ENCODE measurements at regions not wholly inside any gene's neighbourhood (a gene's known extent, or its start where the extent isn't known, plus 50 kb on each side); places are given as distances from the start of the nearest gene placed in this dataset.

GRCh38 chr9:118583414-118583813 lies 785.8 kb downstream of the BRINP1 start:
- DNase-seq (ENCODE audit: low spot score), result no peak

GRCh38 chr9:118586978-118587377 lies 782.3 kb downstream of the BRINP1 start:
- DNase-seq (ENCODE audit: low spot score), result no peak

GRCh38 chr9:118594428-118594827 lies 774.8 kb downstream of the BRINP1 start:
- no peak for DNase-seq (ENCODE audit: low spot score)

DNA sequence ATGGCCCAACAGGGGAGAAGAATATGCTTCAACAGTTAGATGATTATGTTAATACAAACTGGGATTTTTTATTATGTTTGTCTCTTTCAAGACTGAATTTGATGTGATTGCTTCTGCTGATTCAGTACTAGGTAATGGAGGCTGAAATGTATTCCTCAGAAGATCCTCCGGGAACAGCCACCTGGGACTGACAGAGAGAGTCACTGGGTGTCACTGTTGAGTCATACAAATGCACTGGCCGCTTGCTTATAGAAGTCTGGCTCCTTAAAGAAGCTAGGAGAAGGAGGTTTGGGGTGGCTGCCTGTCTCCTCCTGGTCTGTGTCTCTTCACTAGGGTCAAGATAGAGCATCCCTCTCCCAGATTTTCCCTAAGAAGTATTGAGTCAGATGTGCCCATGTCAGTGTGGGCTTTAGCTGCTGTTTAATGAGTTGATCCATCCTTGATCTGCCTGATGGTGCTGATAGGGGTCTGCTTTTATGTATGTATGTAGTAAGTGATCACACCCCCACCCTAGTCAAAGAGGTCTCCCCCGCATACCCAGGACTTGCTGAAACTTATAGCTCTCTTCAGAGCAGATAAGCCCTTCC lies 773.4 kb downstream of the BRINP1 start:
- DNase-seq (ENCODE audit: low spot score), result peak; percentile 56

DNA sequence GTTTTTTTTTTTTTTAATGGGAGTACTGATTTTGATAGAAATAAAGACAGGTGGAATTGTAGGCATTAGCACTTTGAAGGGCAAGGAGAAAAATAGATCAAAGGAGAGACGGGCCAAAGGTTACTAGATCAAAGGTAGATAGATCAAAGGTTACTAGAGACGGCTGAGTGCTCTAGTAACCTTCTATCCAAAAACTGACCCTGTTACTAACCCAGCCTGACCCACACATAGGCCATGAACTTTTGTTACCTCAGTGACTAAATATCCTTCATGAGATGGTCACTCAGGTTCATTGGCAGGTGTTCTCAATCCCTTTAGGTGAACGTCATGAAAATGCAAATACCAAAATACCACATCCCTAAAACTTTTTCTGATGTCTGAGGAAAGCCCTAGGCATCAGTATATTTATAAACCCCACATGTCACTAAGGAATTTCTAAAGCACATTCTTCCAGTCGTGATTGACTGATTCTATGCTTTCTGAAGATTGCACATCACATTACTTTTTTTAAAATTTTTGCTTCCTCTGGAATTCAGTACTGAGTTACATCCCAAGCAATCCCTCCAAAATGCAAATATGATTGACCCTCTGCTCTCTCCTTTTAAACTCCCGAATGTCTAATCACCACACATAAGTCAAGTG lies 772.7 kb downstream of the BRINP1 start:
- no peak for DNase-seq (ENCODE audit: low spot score)

DNA sequence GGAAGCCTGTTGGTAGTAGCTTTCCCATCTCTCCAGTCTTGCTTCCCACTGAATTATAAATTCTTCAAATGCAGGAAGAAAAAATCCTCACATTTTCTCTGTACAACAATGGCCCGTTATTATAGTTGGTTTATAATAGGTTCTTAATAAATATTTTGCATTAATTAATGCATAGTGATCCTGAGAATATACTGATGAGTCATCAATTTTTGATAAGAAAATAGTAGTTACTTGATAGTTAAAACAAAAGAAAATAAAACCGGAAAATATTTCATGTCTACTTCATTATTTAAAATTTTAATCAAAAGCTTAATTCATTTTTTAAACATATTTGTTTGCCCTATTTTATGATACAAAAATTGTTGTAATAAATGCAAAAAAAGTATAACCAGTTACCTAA lies 762.6 kb downstream of the BRINP1 start:
- no peak for DNase-seq (ENCODE audit: low spot score)

- DNase-seq (ENCODE audit: low spot score), result no peak
Observed at GRCh38 chr9:118609355-118610044, 759.7 kb downstream of the BRINP1 start.

DNA sequence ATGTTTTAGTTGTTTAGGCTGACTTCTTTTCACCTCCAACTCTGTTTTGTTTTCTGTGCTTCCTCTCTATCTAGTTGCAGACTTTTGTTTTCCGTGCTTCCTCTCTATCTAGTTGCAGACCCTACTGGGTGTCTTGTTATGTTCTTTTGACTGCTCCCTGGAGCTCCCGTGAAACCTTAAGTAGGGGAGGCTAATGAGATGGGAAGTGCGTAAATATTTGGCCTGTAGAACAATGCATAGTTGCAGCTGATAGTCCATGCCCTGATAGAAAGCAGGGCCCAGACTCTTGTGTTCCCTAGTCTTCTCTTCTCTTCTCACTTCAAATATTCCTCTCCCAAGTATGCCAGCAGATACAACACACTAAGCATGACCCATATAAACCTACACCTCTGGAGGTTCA lies 757.0 kb downstream of the BRINP1 start:
- no peak for DNase-seq (ENCODE audit: low spot score)

GRCh38 chr9:118613996-118614395 lies 755.2 kb downstream of the BRINP1 start:
- no peak for DNase-seq (ENCODE audit: low spot score)

DNA sequence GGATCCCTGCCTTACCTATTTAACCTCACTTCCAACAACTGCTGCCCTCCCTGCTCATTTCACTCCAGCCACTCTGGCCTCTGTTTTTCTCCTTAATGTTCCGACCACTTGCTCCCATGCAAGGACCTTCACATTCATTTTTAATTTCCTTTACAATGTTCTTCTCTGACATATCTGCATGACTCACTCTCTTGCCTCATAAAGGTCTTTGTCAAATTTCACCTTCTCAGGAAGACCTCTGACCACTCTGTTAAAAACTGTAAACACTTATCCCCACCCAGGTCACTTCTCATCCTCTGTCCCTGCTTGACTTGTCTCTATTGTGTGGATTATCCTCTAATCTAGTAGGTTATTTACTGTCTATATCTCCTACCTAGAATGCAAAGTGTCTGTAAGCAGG lies 751.2 kb downstream of the BRINP1 start:
- DNase-seq (ENCODE audit: low spot score), result no peak

DNA sequence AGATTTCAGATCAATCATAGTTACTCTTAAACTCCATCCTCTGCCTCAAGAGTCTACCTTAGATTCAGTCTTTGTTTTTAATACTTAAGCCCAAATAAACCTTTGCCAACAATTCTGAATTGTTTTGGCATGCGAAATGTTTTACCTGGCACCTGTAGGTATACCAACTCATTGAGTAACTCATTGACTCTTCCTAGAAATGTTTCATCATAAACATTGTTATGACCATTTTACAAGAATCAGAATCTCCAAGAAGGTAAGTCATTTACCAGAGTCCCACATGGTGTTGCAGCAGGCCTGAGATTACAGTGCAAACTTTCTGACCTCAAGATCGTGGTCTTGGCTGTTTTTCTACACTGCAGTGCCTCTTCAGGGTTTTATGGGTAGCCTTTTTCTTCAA lies 750.4 kb downstream of the BRINP1 start:
- no peak for DNase-seq (ENCODE audit: low spot score)

DNA sequence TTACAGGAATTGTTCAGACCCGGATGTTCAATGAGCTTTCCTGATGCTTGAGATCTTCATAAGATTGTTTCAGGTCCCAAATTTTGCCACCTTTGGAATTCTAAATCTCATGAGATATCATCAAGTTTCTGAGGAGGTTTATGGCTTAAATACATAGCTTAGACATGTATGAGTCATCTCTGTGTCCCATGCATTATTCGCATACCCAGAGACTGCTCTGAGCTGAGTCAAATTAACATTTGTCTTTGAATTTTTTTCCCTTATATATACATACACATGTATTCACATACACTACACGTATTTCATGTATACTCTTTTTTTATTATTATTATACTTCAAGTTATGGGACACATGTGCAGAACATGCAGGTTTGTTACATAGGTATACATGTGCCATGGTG lies 744.6 kb downstream of the BRINP1 start:
- DNase-seq (ENCODE audit: low spot score), result no peak

GRCh38 chr9:118630079-118630478 lies 739.2 kb downstream of the BRINP1 start:
- no peak for DNase-seq (ENCODE audit: low spot score)

DNA sequence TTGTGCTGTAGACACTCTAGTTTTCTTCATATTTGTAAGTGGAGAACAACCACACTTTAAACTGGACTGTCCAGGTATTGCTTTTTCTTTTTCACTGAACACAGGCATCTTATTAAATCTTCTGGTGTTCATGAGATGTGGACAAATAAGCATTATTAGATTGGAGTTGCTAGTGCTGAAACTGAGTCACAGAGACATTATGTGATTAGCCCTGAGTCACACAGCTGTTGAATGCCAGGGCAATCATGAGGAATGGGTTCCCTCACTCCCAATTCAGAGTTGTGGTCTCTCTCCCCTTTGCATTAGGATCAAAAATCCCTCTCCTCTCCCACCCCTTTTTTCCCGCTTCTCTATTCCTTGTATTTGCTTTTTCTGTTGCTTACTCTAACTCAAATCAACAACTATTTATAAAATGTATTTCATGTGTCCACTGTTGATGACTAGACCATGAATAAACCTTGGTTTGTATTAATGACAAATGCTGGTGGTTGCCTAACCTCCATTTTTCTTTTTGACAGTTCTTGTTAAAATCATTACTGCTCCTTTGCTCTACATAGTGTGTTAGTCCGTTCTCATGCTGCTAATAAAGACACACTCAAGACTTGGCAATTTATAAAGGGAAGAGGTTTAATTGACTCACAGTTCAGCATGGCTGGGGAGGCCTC lies 738.2 kb downstream of the BRINP1 start:
- DNase-seq (ENCODE audit: low spot score), result no peak

DNA sequence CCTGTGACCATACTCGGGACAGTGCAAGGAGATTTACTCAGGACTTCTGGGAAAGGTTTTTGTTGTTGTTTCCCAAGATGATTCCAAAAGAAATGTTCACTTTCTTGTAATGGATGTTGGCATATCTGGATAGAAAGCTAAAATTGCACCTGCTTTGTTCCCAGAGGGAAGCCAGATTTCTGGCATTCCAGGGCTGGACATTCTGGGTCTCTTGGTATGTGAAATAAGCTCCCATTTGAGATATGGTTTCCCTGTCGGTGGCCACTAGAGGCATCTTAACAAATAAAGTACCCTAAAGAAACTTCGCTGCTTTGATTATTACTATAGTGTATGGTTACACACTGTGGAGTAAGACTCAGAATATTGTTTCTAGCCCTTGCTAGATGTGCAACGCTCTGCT lies 737.3 kb downstream of the BRINP1 start:
- DNase-seq (ENCODE audit: low spot score), result no peak

DNA sequence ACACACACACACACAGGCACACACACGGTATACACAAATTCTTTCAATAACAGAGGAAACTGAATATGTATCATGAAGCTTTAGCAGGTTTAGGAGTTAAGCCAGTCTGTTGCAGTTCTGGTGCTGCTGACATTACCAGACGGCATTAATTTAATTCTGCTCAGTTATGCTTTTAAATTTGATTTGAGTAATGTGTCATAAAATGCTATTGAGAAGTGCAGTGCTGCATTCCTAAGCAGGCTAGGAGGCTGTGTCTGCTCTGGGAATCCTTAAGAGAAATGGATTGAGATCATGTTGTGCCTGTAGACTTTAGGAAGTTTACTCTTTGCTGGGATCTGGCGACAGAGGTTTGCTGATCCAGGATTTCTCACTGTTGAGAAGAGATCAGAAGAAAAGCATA lies 733.8 kb downstream of the BRINP1 start:
- no peak for DNase-seq (ENCODE audit: low spot score)

- DNase-seq (ENCODE audit: low spot score), result no peak
Observed at GRCh38 chr9:118637681-118638080, 731.6 kb downstream of the BRINP1 start.

- DNase-seq (ENCODE audit: low spot score), result no peak
Observed at GRCh38 chr9:118640836-118641560, 728.2 kb downstream of the BRINP1 start.

GRCh38 chr9:118643118-118643517 lies 726.1 kb downstream of the BRINP1 start:
- DNase-seq (ENCODE audit: low spot score), result no peak

GRCh38 chr9:118644066-118644465 lies 725.2 kb downstream of the BRINP1 start:
- DNase-seq (ENCODE audit: low spot score), result no peak

DNA sequence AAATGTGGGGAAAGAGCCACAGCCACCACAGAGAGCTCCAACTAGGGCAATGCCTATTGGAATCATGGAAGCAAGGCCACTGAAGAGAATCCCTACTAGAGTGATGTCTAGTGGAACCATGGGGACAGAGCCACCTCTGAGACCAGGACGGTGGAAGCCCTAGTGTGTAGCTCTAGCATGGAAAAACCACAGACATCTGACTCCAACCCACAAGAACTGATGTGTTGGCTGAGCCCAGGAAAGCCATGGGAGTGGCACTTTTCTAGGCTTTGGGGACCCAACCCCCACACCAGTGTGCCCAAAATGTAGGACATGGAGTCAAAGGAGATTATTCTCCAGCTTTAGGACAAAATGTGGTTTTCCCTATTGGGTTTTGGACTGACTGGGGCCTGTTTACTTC lies 721.9 kb downstream of the BRINP1 start:
- DNase-seq (ENCODE audit: low spot score), result no peak

GRCh38 chr9:118650417-118650816 lies 718.8 kb downstream of the BRINP1 start:
- DNase-seq (ENCODE audit: low spot score), result no peak

Data from D341Med (cell line).